ENCODE measurements at regions not wholly inside any gene's neighbourhood (a gene's known extent, or its start where the extent isn't known, plus 50 kb on each side); places are given as distances from the start of the nearest gene placed in this dataset.

DNA sequence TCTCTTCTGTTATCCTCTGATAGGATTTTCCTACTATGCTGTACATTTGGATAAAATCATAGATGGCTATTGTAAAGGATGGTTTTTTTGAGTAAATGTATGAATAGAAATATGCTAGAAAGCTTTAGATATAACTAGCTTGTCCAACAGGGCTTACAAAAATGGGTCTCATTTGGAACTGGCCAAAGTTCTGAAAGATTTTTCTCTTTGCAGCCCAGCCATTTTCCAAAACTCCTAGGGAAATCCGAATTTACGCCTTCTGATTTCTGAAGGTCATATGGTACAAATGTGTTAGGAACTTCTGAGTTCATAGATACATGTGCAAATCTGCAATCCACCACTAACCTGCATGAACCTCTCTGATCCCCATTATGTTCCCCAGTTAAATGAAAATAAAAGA is 603.9 kb upstream of the C9orf72 start:
- Histone ChIP-seq H3K4me1 (ENCODE audit: control insufficient read depth, insufficient read depth, low read length) (no peaks in the 10 kb centered on the region), H3K27me3 (replicated peaks in 1 of 2; ENCODE audit: control insufficient read depth in 2 of 2, insufficient read depth in 2 of 2, low read length in 1 of 2) (no peaks in the 10 kb centered on the region), H4K20me1 (ENCODE audit: control insufficient read depth, insufficient read depth) (no peaks in the 10 kb centered on the region), H3K4me2 (ENCODE audit: control insufficient read depth, insufficient read depth) (no peak overlapping the region), H3K9me3 (replicated peaks; ENCODE audit: control insufficient read depth, insufficient read depth, low read length) (no peaks in the 10 kb centered on the region), H3K36me3 (ENCODE audit: control insufficient read depth in 2 of 2, insufficient read depth in 2 of 2, low read length in 1 of 2) (no peaks in the 10 kb centered on the region), H2AFZ (ENCODE audit: control insufficient read depth, low read depth, low read length) (no peak overlapping the region), H3K9ac (ENCODE audit: control insufficient read depth, insufficient read depth, low read length) (no peak overlapping the region), H3K79me2 (ENCODE audit: control insufficient read depth, insufficient read depth, low read length) (no peaks in the 10 kb centered on the region), H3K4me3 (no peak overlapping the region), H3K27ac (ENCODE audit: control insufficient read depth, insufficient read depth) (no peak overlapping the region)
- RAD21 ChIA-PET (ENCODE audit: unreplicated experiment): no interaction called here
- CTCF ChIA-PET: interaction anchor here (1.1 kb wide), 1 partner anchor 10 kb away, joined by 3 read pairs; no protein-coding TSS in a partner anchor
- in situ Hi-C loops (cut with MboI): no loop called here
- DNase-seq (ENCODE audit: low read depth, low spot score): no peak
- no TSS peak for BruUV-seq (replicated peaks)
- ATAC-seq: no peak
- no peak for FAIRE-seq
- POLR2A ChIA-PET: no interaction called here
- TF ChIP-seq NR2C1 (IDR thresholded peaks at IDR 0.05): no peak
- no peak for TF ChIP-seq IRF3 (IDR thresholded peaks at IDR 0.05)
- no peak for TF ChIP-seq FOXK2 (IDR thresholded peaks at IDR 0.05)
- no peak for TF ChIP-seq BRCA1 (IDR thresholded peaks at IDR 0.05; ENCODE audit: low read depth, low read length)
- TF ChIP-seq, protein P1, sequence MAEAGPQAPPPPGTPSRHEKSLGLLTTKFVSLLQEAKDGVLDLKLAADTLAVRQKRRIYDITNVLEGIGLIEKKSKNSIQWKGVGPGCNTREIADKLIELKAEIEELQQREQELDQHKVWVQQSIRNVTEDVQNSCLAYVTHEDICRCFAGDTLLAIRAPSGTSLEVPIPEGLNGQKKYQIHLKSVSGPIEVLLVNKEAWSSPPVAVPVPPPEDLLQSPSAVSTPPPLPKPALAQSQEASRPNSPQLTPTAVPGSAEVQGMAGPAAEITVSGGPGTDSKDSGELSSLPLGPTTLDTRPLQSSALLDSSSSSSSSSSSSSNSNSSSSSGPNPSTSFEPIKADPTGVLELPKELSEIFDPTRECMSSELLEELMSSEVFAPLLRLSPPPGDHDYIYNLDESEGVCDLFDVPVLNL (IDR thresholded peaks at IDR 0.05; ENCODE audit: low read depth, low read length): no peak
- TF ChIP-seq DPF2 (IDR thresholded peaks at IDR 0.05): no peak
- no peak for TF ChIP-seq TCF12 (IDR thresholded peaks at IDR 0.05; ENCODE audit: low read depth, low read length)
- no peak for TF ChIP-seq SIX5 (IDR thresholded peaks at IDR 0.05; ENCODE audit: low read depth, low read length, severe bottlenecking)
- no peak for TF ChIP-seq SRF (IDR thresholded peaks at IDR 0.05; ENCODE audit: low read depth in 2 of 2, low read length in 2 of 2)
- no peak for TF ChIP-seq HDAC6 (IDR thresholded peaks at IDR 0.05; ENCODE audit: unreplicated experiment)
- TF ChIP-seq PRDM15 (CRISPR knock-in tag; IDR thresholded peaks at IDR 0.05): no peak
- TF ChIP-seq CBFB (IDR thresholded peaks at IDR 0.05; ENCODE audit: low read depth): no peak
- no peak for TF ChIP-seq SREBF1 (IDR thresholded peaks at IDR 0.05; ENCODE audit: low read length)
- intact Hi-C loops (cut with micrococcal nuclease; ENCODE audit: unreplicated experiment): no loop called here
- SMC1A ChIA-PET (ENCODE audit: uncharacterized antibody, unreplicated experiment): interaction anchor here (0.6 to 1.5 kb wide), 2 partner anchors 14 to 715 kb away, joined by 3 read pairs; no protein-coding TSS in a partner anchor
- WGBS (ENCODE audit: insufficient coverage, insufficient replicate concordance, low lambda C conversion rate, missing lambda C conversion rate): 29% methylated on average over 2 of the region's 2 CpGs
